ENCODE measurements at regions not wholly inside any gene's neighbourhood (a gene's known extent, or its start where the extent isn't known, plus 50 kb on each side); places are given as distances from the start of the nearest gene placed in this dataset.
A peak's percentile ranks its signal among the peaks of the same experiment; 100 is the strongest.

DNA sequence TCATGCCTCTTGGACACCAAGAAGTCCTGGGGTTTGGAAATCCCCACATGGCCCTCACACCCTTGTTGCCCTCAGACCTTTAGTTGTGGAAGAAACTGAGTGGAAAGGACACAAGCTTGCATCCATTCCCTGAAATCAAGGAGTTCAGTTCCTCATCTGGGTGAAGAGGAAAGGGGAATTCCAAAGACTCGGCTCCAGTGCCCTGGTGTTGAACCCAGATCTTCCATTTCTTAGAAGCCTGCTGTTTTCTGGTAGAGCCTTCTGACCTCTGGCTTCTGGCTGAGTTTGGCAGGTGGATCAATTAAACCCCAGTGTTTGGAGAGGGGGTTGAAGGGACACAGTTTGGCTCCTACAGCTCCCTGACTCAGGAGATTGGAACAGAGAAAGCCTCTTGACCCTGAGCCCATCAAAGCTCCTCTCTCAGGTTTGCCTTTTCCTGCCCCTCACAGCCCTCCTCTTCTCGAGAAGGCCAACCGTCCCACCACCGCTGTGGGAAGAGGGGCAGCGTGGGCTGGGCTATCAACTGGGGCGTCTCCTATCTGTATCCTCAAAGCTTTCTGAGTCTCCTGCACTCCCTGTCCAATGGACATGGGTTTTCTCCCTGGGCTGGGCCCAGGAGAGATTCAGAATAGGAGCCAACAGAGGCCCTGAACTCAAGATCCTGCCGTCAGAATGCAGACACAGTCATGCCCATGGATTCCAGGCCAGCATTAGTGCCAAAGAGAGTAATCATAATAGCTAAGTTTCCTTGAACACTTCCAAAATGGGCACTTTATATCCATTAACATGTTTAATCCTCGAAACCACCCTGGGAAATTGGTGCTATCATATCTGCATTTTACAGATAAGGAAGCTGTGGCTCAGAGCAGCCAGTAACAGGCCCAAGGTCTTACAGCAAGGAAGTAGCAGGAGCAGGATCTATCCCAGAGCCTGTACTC, 146.2 kb downstream of the VEGFA start (continued):
- TF ChIP-seq SIX5 (IDR thresholded peaks at IDR 0.05; ENCODE audit: borderline replicate concordance in 1 of 2, insufficient read depth in 1 of 2, low read depth in 1 of 2, low read length in 2 of 2), result no peak
- TF ChIP-seq, protein P1, sequence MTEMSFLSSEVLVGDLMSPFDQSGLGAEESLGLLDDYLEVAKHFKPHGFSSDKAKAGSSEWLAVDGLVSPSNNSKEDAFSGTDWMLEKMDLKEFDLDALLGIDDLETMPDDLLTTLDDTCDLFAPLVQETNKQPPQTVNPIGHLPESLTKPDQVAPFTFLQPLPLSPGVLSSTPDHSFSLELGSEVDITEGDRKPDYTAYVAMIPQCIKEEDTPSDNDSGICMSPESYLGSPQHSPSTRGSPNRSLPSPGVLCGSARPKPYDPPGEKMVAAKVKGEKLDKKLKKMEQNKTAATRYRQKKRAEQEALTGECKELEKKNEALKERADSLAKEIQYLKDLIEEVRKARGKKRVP (CRISPR knock-in tag; IDR thresholded peaks at IDR 0.05), result 0 out of 2 replicates have a peak, but pooled peaks have one; percentile 3
- TF ChIP-seq, protein P2, sequence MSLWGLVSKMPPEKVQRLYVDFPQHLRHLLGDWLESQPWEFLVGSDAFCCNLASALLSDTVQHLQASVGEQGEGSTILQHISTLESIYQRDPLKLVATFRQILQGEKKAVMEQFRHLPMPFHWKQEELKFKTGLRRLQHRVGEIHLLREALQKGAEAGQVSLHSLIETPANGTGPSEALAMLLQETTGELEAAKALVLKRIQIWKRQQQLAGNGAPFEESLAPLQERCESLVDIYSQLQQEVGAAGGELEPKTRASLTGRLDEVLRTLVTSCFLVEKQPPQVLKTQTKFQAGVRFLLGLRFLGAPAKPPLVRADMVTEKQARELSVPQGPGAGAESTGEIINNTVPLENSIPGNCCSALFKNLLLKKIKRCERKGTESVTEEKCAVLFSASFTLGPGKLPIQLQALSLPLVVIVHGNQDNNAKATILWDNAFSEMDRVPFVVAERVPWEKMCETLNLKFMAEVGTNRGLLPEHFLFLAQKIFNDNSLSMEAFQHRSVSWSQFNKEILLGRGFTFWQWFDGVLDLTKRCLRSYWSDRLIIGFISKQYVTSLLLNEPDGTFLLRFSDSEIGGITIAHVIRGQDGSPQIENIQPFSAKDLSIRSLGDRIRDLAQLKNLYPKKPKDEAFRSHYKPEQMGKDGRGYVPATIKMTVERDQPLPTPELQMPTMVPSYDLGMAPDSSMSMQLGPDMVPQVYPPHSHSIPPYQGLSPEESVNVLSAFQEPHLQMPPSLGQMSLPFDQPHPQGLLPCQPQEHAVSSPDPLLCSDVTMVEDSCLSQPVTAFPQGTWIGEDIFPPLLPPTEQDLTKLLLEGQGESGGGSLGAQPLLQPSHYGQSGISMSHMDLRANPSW (CRISPR knock-in tag; IDR thresholded peaks at IDR 0.05), result no peak
- no peak for TF ChIP-seq HDAC3 (IDR thresholded peaks at IDR 0.05; ENCODE audit: borderline replicate concordance, partially characterized antibody)
- TF ChIP-seq SPI1 (IDR thresholded peaks at IDR 0.05; ENCODE audit: borderline replicate concordance, low read depth, low read length), result peak; percentile 57; the same call in 1 of the 2 replicates
- TF ChIP-seq MAFG (tag; conservative IDR thresholded peaks at IDR 0.05), result no peak
- TF ChIP-seq KDM2B (CRISPR knock-in tag; IDR thresholded peaks at IDR 0.05), result no peak
- no peak for TF ChIP-seq RFX1 (IDR thresholded peaks at IDR 0.05)
- TF ChIP-seq CREBBP (IDR thresholded peaks at IDR 0.05; ENCODE audit: low read depth, low read length), result no peak
- TF ChIP-seq POLR2AphosphoS2 (IDR thresholded peaks at IDR 0.05; ENCODE audit: low read length), result no peak
- no peak for TF ChIP-seq CBX8 (IDR thresholded peaks at IDR 0.05; ENCODE audit: borderline replicate concordance, extremely low read depth, low read depth, low read length, poor library complexity, severe bottlenecking)
- TF ChIP-seq, protein P3, sequence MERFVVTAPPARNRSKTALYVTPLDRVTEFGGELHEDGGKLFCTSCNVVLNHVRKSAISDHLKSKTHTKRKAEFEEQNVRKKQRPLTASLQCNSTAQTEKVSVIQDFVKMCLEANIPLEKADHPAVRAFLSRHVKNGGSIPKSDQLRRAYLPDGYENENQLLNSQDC (CRISPR knock-in tag; IDR thresholded peaks at IDR 0.05), result no peak
- no peak for TF ChIP-seq NR2C1 (IDR thresholded peaks at IDR 0.05)
- peak; percentile 49; the same call in 1 of the 2 replicates for TF ChIP-seq NR2C1 (tag; IDR thresholded peaks at IDR 0.05)
- TF ChIP-seq POLR2H (tag; IDR thresholded peaks at IDR 0.05; ENCODE audit: low read depth), result no peak
- TF ChIP-seq HDAC8 (tag; IDR thresholded peaks at IDR 0.05), result no peak; the same call in 1 of the 2 replicates
- peak; percentile 77; the same call in 1 of the 2 replicates for TF ChIP-seq KLF6 (CRISPR knock-in tag; IDR thresholded peaks at IDR 0.05; ENCODE audit: borderline replicate concordance)
- TF ChIP-seq OTX1 (CRISPR knock-in tag; IDR thresholded peaks at IDR 0.05), result no peak
- TF ChIP-seq, protein P4, sequence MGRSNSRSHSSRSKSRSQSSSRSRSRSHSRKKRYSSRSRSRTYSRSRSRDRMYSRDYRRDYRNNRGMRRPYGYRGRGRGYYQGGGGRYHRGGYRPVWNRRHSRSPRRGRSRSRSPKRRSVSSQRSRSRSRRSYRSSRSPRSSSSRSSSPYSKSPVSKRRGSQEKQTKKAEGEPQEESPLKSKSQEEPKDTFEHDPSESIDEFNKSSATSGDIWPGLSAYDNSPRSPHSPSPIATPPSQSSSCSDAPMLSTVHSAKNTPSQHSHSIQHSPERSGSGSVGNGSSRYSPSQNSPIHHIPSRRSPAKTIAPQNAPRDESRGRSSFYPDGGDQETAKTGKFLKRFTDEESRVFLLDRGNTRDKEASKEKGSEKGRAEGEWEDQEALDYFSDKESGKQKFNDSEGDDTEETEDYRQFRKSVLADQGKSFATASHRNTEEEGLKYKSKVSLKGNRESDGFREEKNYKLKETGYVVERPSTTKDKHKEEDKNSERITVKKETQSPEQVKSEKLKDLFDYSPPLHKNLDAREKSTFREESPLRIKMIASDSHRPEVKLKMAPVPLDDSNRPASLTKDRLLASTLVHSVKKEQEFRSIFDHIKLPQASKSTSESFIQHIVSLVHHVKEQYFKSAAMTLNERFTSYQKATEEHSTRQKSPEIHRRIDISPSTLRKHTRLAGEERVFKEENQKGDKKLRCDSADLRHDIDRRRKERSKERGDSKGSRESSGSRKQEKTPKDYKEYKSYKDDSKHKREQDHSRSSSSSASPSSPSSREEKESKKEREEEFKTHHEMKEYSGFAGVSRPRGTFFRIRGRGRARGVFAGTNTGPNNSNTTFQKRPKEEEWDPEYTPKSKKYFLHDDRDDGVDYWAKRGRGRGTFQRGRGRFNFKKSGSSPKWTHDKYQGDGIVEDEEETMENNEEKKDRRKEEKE (IDR thresholded peaks at IDR 0.05; ENCODE audit: borderline replicate concordance in 1 of 2, control insufficient read depth in 1 of 2, low read depth in 2 of 2, low read length in 1 of 2), result no peak
- TF ChIP-seq ZKSCAN8 (CRISPR knock-in tag; IDR thresholded peaks at IDR 0.05), result peak; percentile 62; the same call in 1 of the 2 replicates

Data from K562 (cell line).